H9 (cell line): ENCODE measurements at regions not wholly inside any gene's neighbourhood (a gene's known extent, or its start where the extent isn't known, plus 50 kb on each side); places are given as distances from the start of the nearest gene placed in this dataset.

Experiments used
- DNase-seq: peaks from one replicate; pipeline ENCODE4 v3.0.0-alpha.2; 2017
- H2AFZ ChIP-seq: one replicate; pipeline ENCODE4 v1.6.1; 2013; ENCODE audit warnings: mild to moderate bottlenecking, low read length, control low read depth, moderate library complexity
- H2AK5ac ChIP-seq: 2 replicates; pipeline ENCODE4 v1.6.1; 2013; ENCODE audit warnings: low read length, control low read depth, mixed read lengths; ENCODE audit not compliant: insufficient read length
- H2BK120ac ChIP-seq: one replicate; pipeline ENCODE4 v1.6.1; 2013; ENCODE audit warnings: low read depth, mild to moderate bottlenecking, low read length, control low read depth, inconsistent platforms; ENCODE audit not compliant: poor library complexity, severe bottlenecking
- H2BK12ac ChIP-seq: 2 replicates; pipeline ENCODE4 v1.6.1; 2013; ENCODE audit warnings: low read length, control low read depth, mixed read lengths, low read depth; ENCODE audit not compliant: insufficient read length
- H2BK15ac ChIP-seq: 2 replicates; pipeline ENCODE4 v1.6.1; 2013; ENCODE audit warnings: low read depth, low read length, control low read depth
- H2BK20ac ChIP-seq: one replicate; pipeline ENCODE4 v1.6.1; 2013; ENCODE audit warnings: low read depth, mild to moderate bottlenecking, low read length, control low read depth, inconsistent platforms; ENCODE audit not compliant: poor library complexity, severe bottlenecking
- H2BK5ac ChIP-seq: 2 replicates; pipeline ENCODE4 v1.6.1; 2013; ENCODE audit warnings: low read length, control low read depth, mixed read lengths; ENCODE audit not compliant: insufficient read length
- H3K14ac ChIP-seq: 2 replicates; pipeline ENCODE4 v1.6.1; 2013; ENCODE audit warnings: low read length, control low read depth; ENCODE audit not compliant: insufficient read depth
- H3K18ac ChIP-seq: 2 replicates; pipeline ENCODE4 v1.6.1; 2013; ENCODE audit warnings: low read depth, mild to moderate bottlenecking, mixed read lengths, low read length, control low read depth; ENCODE audit not compliant: insufficient read length
- H3K23ac ChIP-seq: 2 replicates; pipeline ENCODE4 v1.6.1; 2013; ENCODE audit warnings: low read length, control low read depth, mixed read lengths, low read depth; ENCODE audit not compliant: insufficient read length
- H3K23me2 ChIP-seq: 2 replicates; pipeline ENCODE4 v1.6.1; 2013; ENCODE audit warnings: low read depth, mild to moderate bottlenecking, mixed read lengths, low read length, control low read depth; ENCODE audit not compliant: insufficient read length, poor library complexity, severe bottlenecking
- H3K27ac ChIP-seq: 2 replicates; pipeline ENCODE4 v1.5.1; 2013; ENCODE audit warnings: low read length, control low read depth, mixed read lengths, low read depth; ENCODE audit not compliant: insufficient read length
- H3K27me3 ChIP-seq: 2 replicates; pipeline ENCODE4 v1.6.1; 2013; ENCODE audit warnings: low read length, control low read depth, inconsistent platforms; ENCODE audit not compliant: insufficient read depth
- H3K4ac ChIP-seq: 2 replicates; pipeline ENCODE4 v1.6.1; 2013; ENCODE audit warnings: low read depth, mild to moderate bottlenecking, control low read depth, inconsistent platforms, low read length, moderate library complexity
- H3K4me1 ChIP-seq: 2 replicates; pipeline ENCODE4 v1.6.1; 2013; ENCODE audit warnings: low read length, control low read depth, inconsistent platforms; ENCODE audit not compliant: insufficient read depth
- H3K4me2 ChIP-seq: 2 replicates; pipeline ENCODE4 v1.6.1; 2013; ENCODE audit warnings: low read length, control low read depth, mixed read lengths; ENCODE audit not compliant: insufficient read length, insufficient read depth
- H3K56ac ChIP-seq: 2 replicates; pipeline ENCODE4 v1.6.1; 2013; ENCODE audit warnings: low read depth, mild to moderate bottlenecking, mixed read lengths, low read length, control low read depth; ENCODE audit not compliant: insufficient read length
- H3K79me1 ChIP-seq: 2 replicates; pipeline ENCODE4 v1.6.1; 2013; ENCODE audit warnings: low read depth, mild to moderate bottlenecking, moderate library complexity, low read length, control low read depth, inconsistent platforms; ENCODE audit not compliant: insufficient read depth, poor library complexity, severe bottlenecking
- H3K79me2 ChIP-seq: 2 replicates; pipeline ENCODE4 v1.6.1; 2013; ENCODE audit warnings: low read length, control low read depth, inconsistent platforms; ENCODE audit not compliant: insufficient read depth
- H3K9ac ChIP-seq: 2 replicates; pipeline ENCODE4 v1.6.1; 2013; ENCODE audit warnings: low read length, control low read depth, mixed read lengths; ENCODE audit not compliant: insufficient read length; ENCODE audit errors: extremely low read depth
- H3K9me3 ChIP-seq: one replicate; pipeline ENCODE4 v1.6.1; 2013; ENCODE audit warnings: low read depth, low read length, inconsistent platforms; ENCODE audit not compliant: control insufficient read depth
- H3T11ph ChIP-seq: one replicate; pipeline ENCODE4 v1.6.1; 2013; ENCODE audit warnings: mild to moderate bottlenecking, low read length, control low read depth, inconsistent platforms
- H4K20me1 ChIP-seq: one replicate; pipeline ENCODE4 v1.6.1; 2013; ENCODE audit not compliant: control insufficient read depth, insufficient read length, insufficient read depth
- H4K5ac ChIP-seq: 2 replicates; pipeline ENCODE4 v1.6.1; 2013; ENCODE audit warnings: low read depth, mild to moderate bottlenecking, mixed read lengths, low read length, control low read depth; ENCODE audit not compliant: insufficient read length
- H4K8ac ChIP-seq: replicated peaks from 2 replicates; pipeline ENCODE4 v1.6.1; 2013; ENCODE audit warnings: low read length, control low read depth, mixed read lengths, low read depth; ENCODE audit not compliant: insufficient read length
- H4K91ac ChIP-seq: 2 replicates; pipeline ENCODE4 v1.6.1; 2013; ENCODE audit warnings: low read depth, mild to moderate bottlenecking, moderate library complexity, mixed read lengths, low read length, control low read depth; ENCODE audit not compliant: insufficient read length
- H3K27ac Mint-ChIP-seq, 3 experiments: 2 replicates in 2 of 3; 3 replicates in 1 of 3; pipeline ENCODE4 v1.8.0; 2020 to 2021; ENCODE audit warnings: mixed read lengths in 3 of 3, mild to moderate bottlenecking in 1 of 3, moderate library complexity in 1 of 3
- H3K27me3 Mint-ChIP-seq: 2 replicates; pipeline ENCODE4 v1.8.0; 2021; ENCODE audit warnings: low read depth, mild to moderate bottlenecking, moderate library complexity, mixed read lengths
- H3K36me3 Mint-ChIP-seq, 3 experiments: 2 replicates in 2 of 3; 3 replicates in 1 of 3; pipeline ENCODE4 v1.8.0; 2020 to 2021; ENCODE audit warnings: low read depth in 3 of 3, mixed read lengths in 3 of 3; ENCODE audit not compliant: insufficient read depth in 1 of 3
- H3K4me1 Mint-ChIP-seq, 2 experiments: 2 replicates each; pipeline ENCODE4 v1.8.0; 2020; ENCODE audit warnings: mixed read lengths in 2 of 2
- H3K4me3 Mint-ChIP-seq, 2 experiments: 2 replicates in 1 of 2; 3 replicates in 1 of 2; pipeline ENCODE4 v1.8.0; 2020 to 2021; ENCODE audit warnings: mild to moderate bottlenecking in 2 of 2, mixed read lengths in 2 of 2, moderate library complexity in 1 of 2
- H3K9me3 Mint-ChIP-seq, 2 experiments: 2 replicates in 1 of 2; 3 replicates in 1 of 2; pipeline ENCODE4 v1.8.0; 2020; ENCODE audit warnings: mild to moderate bottlenecking in 2 of 2, mixed read lengths in 2 of 2, moderate library complexity in 1 of 2
- TF ChIP-seq, protein P1 (sequence below): fragments of 200-600 bp; sonication (generic); conservative IDR thresholded peaks from 3 replicates; pipeline ENCODE4 v1.8.0; 2021; ENCODE audit warnings: antibody characterized with exemption, mild to moderate bottlenecking

DNA sequence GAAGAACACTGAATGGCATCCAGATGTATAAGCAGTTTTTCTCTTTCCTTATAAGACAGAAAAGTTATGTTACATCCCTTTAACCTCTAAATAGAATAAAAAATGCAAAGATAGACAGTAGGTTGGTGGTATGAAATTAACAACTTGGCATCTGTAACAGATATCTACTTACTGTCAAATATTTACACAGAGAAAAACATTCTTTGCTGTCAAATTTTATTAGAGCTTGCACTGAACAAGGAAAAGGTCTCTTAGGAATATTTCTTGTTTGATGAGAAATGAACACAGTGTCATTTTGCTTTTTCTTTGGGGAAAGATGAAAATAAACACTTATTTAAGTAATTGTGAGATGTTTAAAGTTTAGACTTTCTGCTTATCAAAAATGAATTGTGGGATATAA, 65.6 kb upstream of the PCDH15 start:
- H3K56ac ChIP-seq: no peak overlapping the region
- H3K4me1 Mint-ChIP-seq: no peaks in the 10 kb centered on the region
- H3K27ac Mint-ChIP-seq: no peak overlapping the region
- no peaks in the 10 kb centered on the region for H3K23me2 ChIP-seq
- no peak overlapping the region for H2AK5ac ChIP-seq
- H3K4me1 ChIP-seq: no peaks in the 10 kb centered on the region
- no peaks in the 10 kb centered on the region for H3K9me3 ChIP-seq
- H3K4ac ChIP-seq: no peak overlapping the region
- H3K79me2 ChIP-seq: no peaks in the 10 kb centered on the region
- no peak overlapping the region for H3K4me2 ChIP-seq
- no peak overlapping the region for H2BK15ac ChIP-seq
- H3K27me3 Mint-ChIP-seq: no peaks in the 10 kb centered on the region
- no peaks in the 10 kb centered on the region for H4K20me1 ChIP-seq
- H2BK120ac ChIP-seq: no peak overlapping the region
- no peak overlapping the region for H2BK20ac ChIP-seq
- H4K8ac ChIP-seq: no peak overlapping the region
- no peaks in the 10 kb centered on the region for H3K9me3 Mint-ChIP-seq
- TF ChIP-seq, protein P1, sequence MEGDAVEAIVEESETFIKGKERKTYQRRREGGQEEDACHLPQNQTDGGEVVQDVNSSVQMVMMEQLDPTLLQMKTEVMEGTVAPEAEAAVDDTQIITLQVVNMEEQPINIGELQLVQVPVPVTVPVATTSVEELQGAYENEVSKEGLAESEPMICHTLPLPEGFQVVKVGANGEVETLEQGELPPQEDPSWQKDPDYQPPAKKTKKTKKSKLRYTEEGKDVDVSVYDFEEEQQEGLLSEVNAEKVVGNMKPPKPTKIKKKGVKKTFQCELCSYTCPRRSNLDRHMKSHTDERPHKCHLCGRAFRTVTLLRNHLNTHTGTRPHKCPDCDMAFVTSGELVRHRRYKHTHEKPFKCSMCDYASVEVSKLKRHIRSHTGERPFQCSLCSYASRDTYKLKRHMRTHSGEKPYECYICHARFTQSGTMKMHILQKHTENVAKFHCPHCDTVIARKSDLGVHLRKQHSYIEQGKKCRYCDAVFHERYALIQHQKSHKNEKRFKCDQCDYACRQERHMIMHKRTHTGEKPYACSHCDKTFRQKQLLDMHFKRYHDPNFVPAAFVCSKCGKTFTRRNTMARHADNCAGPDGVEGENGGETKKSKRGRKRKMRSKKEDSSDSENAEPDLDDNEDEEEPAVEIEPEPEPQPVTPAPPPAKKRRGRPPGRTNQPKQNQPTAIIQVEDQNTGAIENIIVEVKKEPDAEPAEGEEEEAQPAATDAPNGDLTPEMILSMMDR: no peak
- H3T11ph ChIP-seq: no peak overlapping the region
- H3K18ac ChIP-seq: no peak overlapping the region
- no peak overlapping the region for H2BK12ac ChIP-seq
- no peak overlapping the region for H3K23ac ChIP-seq
- H2AFZ ChIP-seq: no peak overlapping the region
- no peak overlapping the region for H3K9ac ChIP-seq
- DNase-seq: no peak
- no peaks in the 10 kb centered on the region for H3K79me1 ChIP-seq
- no peak overlapping the region for H3K27ac ChIP-seq
- no peak overlapping the region for H2BK5ac ChIP-seq
- no peak overlapping the region for H3K4me3 Mint-ChIP-seq
- H3K27me3 ChIP-seq: no peaks in the 10 kb centered on the region
- H4K5ac ChIP-seq: no peak overlapping the region
- H4K91ac ChIP-seq: no peak overlapping the region
- H3K36me3 Mint-ChIP-seq: no peaks in the 10 kb centered on the region
- no peak overlapping the region for H3K14ac ChIP-seq
